Activated T-helper 1 cell treated with Interleukin-2 at 50 U/mL for 16 hours (primary cell): ENCODE measurements at regions not wholly inside any gene's neighbourhood (a gene's known extent, or its start where the extent isn't known, plus 50 kb on each side); places are given as distances from the start of the nearest gene placed in this dataset.
"Not testable (repeated sequence)": the region's sequence is repeated elsewhere in the genome, so short reads cannot be mapped to it uniquely, and the experiment has no call there.

Experiments
- DNase-seq: peaks from one replicate; pipeline ENCODE4 v3.0.0-alpha.2; 2020; ENCODE audit warnings: low read depth

- DNase-seq, result no peak
Observed at GRCh38 chr4:188287169-188287894, 148.1 kb downstream of the TRIML1 start.

- DNase-seq, result no peak
Observed at GRCh38 chr4:188289531-188290125, 150.4 kb downstream of the TRIML1 start.

DNA sequence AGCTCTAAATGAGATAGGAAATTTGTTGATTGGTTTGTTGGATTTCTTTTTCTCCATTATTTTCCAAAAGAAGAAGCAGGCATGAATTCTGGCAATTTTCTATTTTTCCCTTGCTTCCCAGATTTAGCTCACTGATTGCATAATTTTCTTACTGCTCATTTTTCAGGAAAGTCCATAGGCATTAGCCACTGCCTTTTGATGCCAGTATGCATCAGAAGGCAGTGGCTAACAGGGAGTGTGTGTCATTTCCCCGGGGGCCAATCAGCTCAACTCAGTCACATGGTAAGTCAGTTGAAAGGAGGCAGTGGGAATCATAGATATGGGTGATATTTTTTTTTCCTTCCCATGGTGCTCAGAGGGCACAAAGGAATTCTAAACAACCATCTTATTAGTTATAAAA is 156.7 kb downstream of the TRIML1 start:
- no peak for DNase-seq

DNA sequence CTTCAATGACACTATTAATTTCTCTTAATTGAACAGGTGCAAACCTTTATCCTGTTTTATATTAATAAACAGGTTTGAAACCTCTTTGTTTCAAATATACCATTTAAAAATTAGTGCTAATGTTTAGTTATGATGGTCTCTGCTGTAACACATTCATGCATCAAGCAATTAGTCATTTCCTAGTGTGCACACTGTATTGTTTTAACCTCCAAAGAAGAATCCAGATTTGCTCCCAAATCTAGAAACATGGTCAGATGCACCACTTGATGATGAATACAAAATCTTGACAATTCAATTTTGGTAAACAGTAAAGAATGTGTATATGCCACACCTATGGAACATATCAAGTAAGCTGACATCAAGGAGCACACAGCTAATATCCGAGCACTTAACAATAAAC is 157.1 kb downstream of the TRIML1 start:
- no peak for DNase-seq

DNA sequence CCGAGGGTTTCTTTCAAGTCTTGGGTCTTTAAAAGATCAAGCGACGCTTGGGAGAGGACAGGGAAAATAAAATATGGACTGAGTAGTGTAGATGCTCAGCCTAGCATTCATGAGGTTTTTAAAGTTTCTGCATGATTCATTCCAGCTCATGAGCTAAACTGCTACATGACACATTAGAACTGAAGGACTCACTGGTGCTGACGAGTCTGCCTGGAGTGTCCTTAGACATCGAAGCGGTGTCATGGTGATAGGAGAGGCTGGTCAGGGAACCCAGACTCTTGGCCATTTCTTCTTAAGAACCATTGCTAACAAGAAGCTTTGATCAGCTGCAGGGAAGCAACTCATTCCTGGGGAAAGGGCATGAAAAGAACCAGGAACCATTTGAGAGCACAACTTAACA is 158.6 kb downstream of the TRIML1 start:
- DNase-seq, result no peak

DNA sequence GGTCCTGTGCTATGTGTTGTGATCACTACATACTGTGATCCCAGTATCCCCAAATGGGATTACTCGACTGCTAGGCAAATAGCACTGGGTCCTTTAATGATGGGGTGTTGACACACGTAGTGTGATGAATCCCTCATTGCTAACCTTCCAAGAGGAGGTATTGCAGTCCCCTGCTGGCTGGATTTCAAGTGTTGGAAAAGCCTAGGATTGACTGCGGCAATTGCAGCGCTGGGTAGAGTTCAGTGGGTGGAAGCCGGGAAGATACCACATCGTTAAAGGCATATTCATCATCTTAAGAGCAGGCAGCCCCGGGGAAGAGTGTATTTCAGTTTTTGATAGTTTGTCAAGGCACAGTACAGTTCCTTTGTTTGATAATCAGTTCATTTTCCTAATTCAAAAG is 159.9 kb downstream of the TRIML1 start:
- DNase-seq, result no peak

DNA sequence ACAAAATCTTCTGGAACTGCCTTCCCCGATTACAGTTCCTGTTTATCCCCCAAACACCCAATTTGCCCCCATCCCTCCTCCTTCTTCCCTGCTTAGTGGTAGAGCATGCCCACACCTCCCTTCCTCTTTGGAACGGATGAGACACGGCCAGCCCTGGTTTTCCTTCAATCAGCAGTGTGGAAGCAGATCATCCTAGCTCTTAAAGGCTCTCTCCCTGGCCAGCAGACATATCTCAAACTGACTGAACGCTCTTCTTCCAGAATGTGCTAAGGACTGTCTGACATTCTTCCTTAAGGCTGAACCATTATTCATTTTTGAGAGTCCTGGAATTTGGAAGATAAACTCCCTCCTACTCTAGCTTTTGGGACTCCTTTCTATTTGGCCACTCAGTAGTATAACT is 161.1 kb downstream of the TRIML1 start:
- DNase-seq, result no peak

GRCh38 chr4:188305690-188306089 is 166.4 kb downstream of the TRIML1 start:
- no peak for DNase-seq

DNA sequence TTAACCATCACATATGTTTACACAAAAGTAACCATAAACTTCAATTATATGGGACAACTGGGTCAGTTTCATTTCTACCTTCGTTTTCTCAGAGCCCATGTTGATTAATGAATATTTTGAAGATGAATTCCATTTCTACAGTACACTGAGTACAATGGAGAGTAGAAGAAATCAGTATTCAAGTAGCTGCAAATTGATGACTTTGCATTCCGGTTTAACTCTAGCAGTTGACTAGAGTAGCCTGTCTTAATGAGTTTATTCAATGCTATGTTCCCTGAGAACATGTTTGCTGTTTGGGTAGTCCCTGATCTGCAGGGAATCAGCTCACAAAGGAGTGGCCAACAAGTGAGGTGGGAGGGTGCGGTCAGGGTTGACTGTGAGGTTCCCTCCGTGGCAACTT is 168.3 kb downstream of the TRIML1 start:
- no peak for DNase-seq

GRCh38 chr4:188308142-188308541 is 168.9 kb downstream of the TRIML1 start:
- no peak for DNase-seq

DNA sequence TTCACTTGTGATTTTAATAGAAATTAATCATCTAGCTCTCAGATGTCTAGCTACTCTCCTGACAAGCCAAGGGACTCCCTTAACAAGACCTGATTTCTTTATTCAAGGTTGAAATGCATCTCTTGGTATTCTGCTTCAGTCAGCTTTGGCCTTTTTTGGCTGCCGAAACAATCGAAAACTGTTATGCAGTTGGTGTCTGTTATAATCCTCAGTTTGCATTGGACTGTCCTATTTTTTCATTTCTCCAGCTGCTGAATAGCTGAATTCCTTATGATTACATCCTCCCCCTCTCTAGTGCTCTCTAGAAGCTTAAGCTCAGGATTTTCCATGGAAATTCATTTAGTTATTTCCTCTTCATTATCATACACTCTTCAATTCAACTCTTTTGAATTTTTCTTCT is 177.2 kb downstream of the TRIML1 start:
- no peak for DNase-seq

DNA sequence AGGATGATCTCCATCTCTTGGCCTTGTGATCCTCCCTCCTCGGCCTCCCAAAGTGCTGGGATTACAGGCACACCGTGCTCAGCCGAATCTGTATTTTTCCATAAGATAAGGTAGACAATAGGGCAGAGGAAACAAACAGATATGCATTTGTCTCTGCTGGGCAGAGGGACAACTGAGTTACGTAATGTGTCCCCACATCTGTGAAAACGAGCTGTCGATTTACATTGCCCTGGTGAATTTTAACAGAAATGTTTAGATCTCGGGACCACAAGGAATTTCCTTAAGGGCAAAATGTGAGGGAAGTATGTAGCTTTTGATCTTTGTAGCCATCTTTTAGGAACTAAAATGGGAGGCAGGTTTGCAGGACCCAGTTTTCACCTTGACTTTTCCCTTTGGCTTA is 189.7 kb downstream of the TRIML1 start:
- no peak for DNase-seq

- DNase-seq, result no peak
Observed at GRCh38 chr4:188329521-188329920, 190.3 kb downstream of the TRIML1 start.

DNA sequence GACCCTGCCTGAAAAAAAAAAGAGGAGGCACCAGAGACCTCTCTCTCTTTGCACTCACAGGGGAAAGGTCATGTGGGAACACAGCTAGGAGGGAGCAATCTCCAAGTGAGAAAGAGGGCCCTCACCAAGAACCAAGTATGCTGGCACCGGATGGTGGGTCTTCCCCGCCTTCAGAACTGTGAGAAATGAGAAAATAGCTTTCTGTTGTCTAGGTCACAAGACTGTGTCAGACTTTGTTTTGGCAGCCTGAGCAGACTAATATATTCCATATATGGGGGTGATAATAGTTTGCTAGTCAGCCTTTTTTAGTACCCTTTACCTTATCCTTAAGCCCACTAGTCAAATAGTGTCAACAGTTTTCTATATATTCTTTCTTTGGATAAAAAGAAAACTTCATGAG is 193.0 kb downstream of the TRIML1 start:
- DNase-seq, result no peak

DNA sequence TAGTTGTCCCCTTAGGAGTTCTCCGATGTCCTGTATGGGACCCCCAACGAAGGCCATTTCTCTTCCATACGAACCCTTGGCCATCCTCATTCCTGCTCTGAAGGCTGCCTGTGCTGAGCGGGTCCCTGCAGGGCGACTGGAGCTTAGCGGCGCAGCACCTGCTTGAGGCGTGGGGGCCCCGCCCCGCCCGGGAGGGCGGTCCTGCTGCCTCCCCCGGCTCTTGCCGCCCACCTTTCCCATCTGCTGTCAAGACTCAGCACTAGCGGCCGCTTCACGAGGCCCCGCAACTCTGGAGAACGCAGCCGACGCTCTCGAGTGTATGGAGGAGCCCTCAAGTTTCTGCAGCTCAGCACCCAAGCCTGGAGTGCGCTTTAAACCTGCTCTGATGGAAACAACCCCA is 197.7 kb downstream of the TRIML1 start:
- no peak for DNase-seq

DNA sequence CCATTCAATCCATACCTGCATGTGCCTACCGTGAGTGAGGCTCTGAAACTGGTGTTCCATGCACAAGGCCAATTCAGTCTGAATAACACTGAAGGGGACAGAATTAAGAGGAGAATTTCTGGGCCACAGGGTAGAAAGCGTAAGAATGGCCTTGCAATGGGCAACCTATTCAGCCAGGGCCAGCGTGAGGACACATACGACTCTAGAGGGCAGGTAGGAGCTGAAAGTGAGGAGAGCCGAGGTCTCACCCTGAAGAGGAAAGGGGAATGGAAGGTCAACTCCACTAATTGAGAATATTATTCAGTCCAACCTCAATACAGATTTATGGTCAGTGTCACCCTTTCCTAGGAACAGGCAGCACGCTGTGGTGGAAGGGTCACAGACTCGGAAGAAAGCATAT is 202.2 kb downstream of the TRIML1 start:
- DNase-seq, result no peak

- DNase-seq, result no peak
Observed at GRCh38 chr4:188346171-188346809, 207.0 kb downstream of the TRIML1 start.

DNA sequence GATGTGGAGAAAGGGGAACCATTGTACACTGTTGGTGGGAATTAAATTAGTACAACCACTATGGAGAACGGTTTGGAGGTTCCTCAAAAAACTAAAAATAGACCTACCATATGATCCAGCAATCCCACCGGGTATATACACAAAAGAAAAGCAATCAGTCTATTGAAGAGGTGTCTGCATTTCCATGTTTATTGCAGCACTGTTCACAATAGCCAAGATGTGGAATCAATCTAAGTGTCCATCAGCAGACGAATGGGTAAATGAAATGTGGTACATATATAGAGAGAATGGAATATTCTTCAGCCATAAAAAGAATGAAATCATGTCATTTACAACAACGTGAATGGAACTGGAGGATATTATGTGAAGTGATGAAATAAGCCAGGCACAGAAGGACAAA is 208.1 kb downstream of the TRIML1 start:
- no peak for DNase-seq

DNA sequence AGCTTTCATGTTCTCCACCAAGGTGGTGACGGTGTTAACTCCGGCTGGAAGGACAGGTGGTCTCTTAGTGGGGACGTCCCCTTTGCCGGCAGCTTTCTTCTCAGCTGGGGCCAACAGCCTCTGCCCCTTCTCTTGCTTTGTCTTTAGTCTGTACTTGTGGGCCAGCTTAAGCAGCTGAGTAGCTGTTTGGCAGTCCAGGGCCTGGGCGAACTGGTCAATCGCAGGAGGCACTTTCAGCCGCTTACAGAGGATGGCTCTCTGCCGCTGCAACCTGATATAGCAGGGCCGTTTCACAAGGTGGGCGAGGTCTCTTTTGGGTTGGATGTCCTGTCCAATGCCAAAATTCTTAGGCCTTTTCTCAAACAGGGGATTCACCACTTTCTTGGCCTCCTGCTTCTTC is 210.3 kb downstream of the TRIML1 start:
- DNase-seq, result not testable (repeated sequence)

- DNase-seq, result no peak
Observed at GRCh38 chr4:188363196-188363595, 224.0 kb downstream of the TRIML1 start.

DNA sequence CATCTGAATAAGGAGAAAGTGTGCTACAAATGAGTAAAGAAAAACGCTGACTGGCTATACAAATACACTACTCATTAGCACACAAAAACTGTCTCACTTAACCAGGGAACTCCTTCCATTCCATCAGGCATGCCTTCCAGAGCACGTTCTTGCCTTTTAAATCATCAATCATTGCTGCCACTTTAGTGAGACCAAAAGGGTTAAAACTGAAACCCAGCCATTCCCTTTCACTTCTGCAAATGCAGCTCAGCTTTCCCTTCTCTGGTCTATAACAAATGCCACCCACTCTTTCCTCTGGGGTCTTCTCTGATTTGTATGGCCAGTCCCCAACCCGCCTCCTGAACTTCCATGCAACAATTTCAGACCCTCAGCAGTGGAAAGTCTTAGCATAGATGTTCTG is 231.5 kb downstream of the TRIML1 start:
- no peak for DNase-seq

DNA sequence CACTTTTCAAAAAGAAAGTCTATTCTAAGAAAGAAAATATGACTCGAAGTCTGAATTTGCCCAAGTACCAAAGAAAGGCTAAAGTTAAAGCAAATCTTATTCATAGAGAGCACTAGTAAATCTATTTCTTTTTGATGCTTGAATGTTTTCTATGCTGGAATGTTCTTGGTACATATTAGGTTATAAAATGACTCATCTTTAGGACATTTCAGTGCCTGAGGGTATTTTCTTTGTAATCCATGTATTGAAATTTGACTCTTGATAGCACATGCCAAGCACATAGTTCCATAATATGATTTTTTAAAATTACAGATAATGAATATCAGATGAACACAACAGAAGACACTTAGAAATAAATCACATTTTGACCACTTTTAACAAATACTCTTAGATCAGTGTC is 232.8 kb downstream of the TRIML1 start:
- no peak for DNase-seq

DNA sequence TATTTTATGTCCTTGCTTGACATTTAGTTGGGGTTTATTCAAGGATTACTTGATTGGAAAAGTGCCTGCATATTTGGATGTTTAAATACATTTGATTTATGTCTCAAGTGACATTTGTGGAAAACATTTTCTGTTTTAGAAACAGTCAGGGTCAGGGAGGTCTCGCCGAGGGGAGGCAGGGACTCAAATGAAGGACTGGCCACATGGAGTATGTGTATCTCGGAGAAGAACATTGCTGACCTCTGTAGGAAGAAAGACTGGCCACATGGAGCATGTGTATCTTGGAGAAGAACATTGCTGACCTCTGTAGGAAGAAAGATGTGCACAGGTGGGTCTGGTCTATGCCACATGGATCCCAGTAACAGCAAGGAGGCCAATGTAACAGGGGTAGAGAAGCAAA is 233.6 kb downstream of the TRIML1 start:
- no peak for DNase-seq

GRCh38 chr4:188374871-188375270 is 235.6 kb downstream of the TRIML1 start:
- no peak for DNase-seq
